ENCODE measurements at regions not wholly inside any gene's neighbourhood (a gene's known extent, or its start where the extent isn't known, plus 50 kb on each side); places are given as distances from the start of the nearest gene placed in this dataset.
"Not testable (repeated sequence)": the region's sequence is repeated elsewhere in the genome, so short reads cannot be mapped to it uniquely, and the experiment has no call there.

DNA sequence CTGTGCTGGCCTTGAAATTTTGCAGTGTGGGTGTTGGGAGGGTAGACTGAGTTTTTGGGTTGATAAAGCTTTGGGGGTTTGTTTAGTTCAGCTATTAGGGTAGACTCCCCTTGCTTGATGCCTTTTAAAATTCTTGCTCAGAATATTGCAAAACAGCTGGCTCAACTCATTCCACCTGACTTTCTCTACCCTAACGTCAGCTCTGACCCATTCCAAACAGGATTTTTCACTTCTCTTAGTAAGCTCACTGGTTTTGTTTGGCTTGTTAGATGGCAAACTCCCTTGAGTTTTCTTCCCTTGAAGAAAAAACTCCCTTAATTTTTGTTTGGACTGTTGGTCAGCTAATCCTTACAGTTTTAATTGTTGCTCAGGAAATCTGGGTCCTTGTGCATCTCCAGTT, 195.1 kb upstream of the DTNA start:
- no peak overlapping the region for H3K4me3 ChIP-seq (ENCODE audit: low read depth, low read length)
- no peak for TF ChIP-seq CTCF (IDR thresholded peaks at IDR 0.05; ENCODE audit: insufficient read depth, low read depth, low read length)
- no peak for DNase-seq (ENCODE audit: low read depth)

- not testable (repeated sequence) for H3K4me3 ChIP-seq (ENCODE audit: low read depth, low read length); DNase-seq (ENCODE audit: low read depth)
Observed at GRCh38 chr18:34516355-34516754, 193.7 kb upstream of the DTNA start.

GRCh38 chr18:34516996-34517395, 193.1 kb upstream of the DTNA start:
- not testable (repeated sequence) for DNase-seq (ENCODE audit: low read depth); H3K4me3 ChIP-seq (ENCODE audit: low read depth, low read length)

DNA sequence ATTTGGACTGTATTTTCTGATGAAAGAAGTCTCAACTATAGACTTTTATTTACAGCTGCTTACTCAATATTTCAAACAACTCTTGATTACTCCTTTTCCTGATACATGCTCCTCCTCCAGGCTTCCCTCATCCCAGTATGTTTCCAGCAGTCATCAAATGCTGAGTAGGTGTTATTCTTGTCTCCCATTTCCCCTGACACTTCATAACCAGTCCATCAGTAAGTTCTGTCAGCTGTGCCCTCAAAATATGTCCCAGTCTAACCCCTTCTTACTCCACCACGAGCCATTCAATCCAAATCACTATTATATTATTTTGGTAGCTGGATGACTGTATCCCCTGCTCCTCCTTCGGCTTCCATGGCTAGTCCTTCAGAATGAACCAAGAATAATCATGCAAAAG, 189.1 kb upstream of the DTNA start:
- TF ChIP-seq CTCF (IDR thresholded peaks at IDR 0.05; ENCODE audit: insufficient read depth, low read depth, low read length) = no peak
- no peak for DNase-seq (ENCODE audit: low read depth)
- no peak overlapping the region for H3K4me3 ChIP-seq (ENCODE audit: low read depth, low read length)

DNA sequence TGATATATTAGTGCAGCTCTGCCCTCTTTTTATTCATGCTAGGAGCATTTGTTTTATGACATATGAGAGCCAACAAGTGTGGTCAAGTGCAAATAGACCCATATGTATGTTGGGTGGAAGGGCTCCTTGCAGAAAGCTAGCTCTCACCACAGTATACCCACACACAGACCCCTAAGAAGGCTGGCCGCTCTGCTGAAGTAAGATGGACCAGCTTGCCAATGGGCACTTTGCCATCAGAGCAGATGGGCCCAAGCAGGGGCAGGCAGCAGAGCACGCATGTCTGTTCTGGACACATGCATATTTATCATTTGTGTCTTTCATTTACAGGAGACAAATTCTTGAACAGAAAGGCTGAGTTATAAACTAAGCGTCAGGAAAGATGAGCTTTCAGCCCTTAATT, 187.5 kb upstream of the DTNA start:
- no peak for DNase-seq (ENCODE audit: low read depth)
- no peak for TF ChIP-seq CTCF (IDR thresholded peaks at IDR 0.05; ENCODE audit: insufficient read depth, low read depth, low read length)
- no peak overlapping the region for H3K4me3 ChIP-seq (ENCODE audit: low read depth, low read length)

DNA sequence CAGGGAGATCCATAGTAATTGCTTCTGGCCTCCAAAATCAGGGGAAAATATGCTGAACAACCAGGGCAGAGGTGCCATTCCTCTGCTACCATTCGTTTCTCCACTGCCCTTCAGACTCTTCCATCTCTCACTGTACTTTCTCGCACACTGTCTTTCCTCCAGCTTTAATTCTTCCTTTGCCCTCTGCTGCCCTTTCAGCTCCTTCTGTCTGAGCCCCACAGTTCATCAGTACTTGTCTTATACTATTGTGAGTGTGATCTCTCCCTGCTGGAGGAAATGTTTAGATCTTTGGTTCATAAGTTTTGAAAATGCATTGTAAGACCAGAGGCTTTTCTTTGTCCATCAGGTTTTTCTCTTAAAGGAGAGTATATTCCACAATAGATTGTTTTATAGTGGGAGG, 184.9 kb upstream of the DTNA start:
- no peak for DNase-seq (ENCODE audit: low read depth)
- no peak for TF ChIP-seq CTCF (IDR thresholded peaks at IDR 0.05; ENCODE audit: insufficient read depth, low read depth, low read length)
- H3K4me3 ChIP-seq (ENCODE audit: low read depth, low read length) = no peak overlapping the region

DNA sequence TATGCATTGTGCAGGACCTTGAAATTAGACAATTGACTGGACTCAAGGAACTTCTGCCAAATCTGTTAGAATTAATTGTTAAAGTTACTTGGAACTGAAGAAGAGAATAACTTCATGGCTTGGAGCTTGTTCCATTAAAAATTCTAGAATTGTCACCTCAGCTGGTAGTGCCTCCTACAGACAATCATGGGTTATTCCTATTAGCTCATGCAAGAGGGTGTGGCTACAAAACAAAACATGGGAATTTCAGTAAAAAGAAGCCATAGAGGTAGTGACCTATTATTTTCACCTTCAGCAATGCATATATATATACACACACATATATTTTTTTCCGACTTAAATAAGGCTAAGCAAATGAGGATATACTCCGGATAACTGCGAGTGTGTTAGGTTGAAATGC, 181.9 kb upstream of the DTNA start:
- no peak for TF ChIP-seq CTCF (IDR thresholded peaks at IDR 0.05; ENCODE audit: insufficient read depth, low read depth, low read length)
- H3K4me3 ChIP-seq (ENCODE audit: low read depth, low read length) = no peak overlapping the region
- DNase-seq (ENCODE audit: low read depth) = no peak

- TF ChIP-seq CTCF (IDR thresholded peaks at IDR 0.05; ENCODE audit: insufficient read depth, low read depth, low read length) = no peak
- no peak overlapping the region for H3K4me3 ChIP-seq (ENCODE audit: low read depth, low read length)
- no peak for DNase-seq (ENCODE audit: low read depth)
Observed at GRCh38 chr18:34529358-34530335, 180.5 kb upstream of the DTNA start.
